NCI-H1105 (cell line): ENCODE measurements at regions not wholly inside any gene's neighbourhood (a gene's known extent, or its start where the extent isn't known, plus 50 kb on each side); places are given as distances from the start of the nearest gene placed in this dataset.
A peak's percentile ranks its signal among the peaks of the same experiment; 100 is the strongest.

ENCODE experiments used
- DNase-seq: peaks from one replicate; lab custom pipeline; 2025; lab: John Stamatoyannopoulos, UW

GRCh38 chr5:171650597-171650996, 135.0 kb upstream of the SMIM23 start:
- DNase-seq: no peak

GRCh38 chr5:171651102-171651501, 134.5 kb upstream of the SMIM23 start:
- DNase-seq: no peak

- DNase-seq: no peak
Measured at GRCh38 chr5:171654881-171655280, 130.7 kb upstream of the SMIM23 start.

- no peak for DNase-seq
Measured at GRCh38 chr5:171657473-171657872, 128.1 kb upstream of the SMIM23 start.

DNA sequence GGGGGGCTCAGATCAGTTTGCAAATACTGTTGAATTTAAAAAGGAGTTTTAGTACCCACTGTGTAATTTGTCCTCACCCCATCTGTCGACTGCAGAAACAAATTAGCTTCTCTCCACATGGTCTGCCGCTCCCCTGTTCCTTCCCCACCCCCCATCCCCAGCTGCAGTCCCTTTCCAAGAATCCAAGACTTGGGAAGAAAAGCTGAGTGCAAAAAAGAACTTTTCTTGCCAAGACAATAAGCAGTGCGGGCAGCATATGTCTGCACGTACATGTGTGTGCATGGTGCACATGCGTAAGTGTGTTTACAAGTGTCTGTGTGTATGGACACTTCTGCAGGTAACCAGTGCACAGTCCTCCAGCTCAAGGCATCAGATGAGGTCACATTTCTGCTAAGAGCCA, 125.7 kb upstream of the SMIM23 start:
- no peak for DNase-seq

DNA sequence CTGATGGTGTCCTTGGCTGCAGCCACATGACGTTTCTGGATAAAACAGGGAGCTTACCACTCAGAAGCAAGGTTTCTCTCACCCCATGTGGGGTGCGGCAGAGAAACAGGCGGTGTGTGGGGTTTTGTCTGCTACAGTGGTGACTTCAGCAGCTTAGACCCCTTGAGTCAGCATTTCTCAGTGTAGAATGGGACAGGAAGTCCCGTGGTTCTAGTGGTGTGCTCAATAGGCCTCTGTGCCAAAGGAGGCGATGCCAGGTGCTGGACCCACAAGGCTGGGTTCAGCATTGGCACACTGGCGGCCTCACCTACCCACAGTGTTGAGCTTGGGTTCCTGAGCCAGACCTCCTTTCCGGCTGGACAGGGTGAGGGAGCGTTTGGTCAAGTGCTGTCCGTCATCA, 125.2 kb upstream of the SMIM23 start:
- DNase-seq: no peak

DNA sequence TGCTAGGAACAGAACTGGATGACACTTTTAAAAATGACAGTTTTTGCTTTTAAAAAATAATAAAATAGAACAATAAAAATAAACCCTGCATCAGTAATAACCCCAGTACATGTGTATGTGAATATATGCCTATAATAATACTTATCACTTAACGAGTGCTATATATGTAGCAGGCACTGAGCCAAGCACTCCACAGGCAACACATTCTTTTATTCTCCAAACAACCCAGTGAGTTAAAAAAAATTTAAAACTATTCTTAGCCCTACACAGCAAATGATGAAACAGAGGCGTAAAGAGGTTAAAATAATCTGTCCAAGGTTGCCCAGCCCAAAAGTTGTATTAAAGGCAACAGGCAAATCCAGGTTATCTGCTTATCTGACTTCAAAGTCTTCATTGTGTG, 124.5 kb upstream of the SMIM23 start:
- DNase-seq: no peak

DNA sequence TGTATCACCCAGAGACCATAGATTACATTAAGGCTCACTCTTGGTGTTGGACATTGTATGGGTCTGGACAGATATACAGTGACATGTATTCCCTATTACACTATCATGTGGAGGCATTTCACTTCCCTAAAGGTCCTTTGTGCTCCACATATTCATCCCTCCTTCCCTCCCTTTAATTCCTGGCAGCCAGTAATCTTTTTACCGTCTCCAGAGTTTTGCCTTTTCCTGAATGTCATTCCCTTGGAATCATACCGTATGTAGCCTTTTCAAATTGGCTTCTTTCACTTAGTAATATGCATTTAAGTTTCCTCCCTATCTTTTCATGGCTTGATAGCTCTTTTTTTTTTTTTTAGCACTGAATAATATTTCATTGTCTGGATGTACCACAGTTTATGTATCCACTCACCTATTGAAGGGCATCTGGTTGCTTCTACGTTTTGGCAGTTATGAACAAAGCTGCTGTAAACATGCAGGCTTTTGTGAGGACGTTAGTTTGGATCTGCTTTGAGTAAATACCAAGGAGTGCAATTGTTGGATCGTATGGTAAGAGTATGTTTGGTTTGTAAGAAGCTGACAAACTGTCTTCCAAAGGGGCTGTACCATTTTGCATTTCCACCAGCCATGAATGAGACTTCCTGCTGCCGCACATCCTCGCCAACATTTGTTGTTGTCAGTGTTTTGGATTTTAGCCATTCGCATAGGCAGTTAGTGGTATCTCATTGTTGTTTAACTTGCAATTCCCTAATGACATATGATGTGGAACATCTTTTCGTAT, 122.1 kb upstream of the SMIM23 start:
- DNase-seq: no peak

GRCh38 chr5:171664489-171664888, 121.1 kb upstream of the SMIM23 start:
- DNase-seq: no peak

GRCh38 chr5:171666815-171667214, 118.8 kb upstream of the SMIM23 start:
- DNase-seq: no peak

- no peak for DNase-seq
Measured at GRCh38 chr5:171667341-171668096, 118.1 kb upstream of the SMIM23 start.

DNA sequence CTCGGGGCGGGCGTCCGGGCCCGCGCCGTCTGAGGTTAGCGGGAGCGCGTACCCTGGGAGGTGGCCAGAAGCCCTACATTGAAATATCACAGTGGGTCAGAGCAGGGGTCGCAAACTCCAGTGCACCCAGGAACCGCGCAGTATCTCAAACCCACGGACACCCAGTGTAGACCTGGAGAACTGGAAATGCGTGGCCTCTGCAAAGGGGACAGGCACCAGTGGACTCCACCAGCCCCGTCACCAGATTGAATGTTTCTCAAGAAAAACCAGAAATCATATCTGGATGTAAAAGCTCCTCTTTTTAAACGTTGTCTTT, 117.6 kb upstream of the SMIM23 start:
- no peak for DNase-seq

DNA sequence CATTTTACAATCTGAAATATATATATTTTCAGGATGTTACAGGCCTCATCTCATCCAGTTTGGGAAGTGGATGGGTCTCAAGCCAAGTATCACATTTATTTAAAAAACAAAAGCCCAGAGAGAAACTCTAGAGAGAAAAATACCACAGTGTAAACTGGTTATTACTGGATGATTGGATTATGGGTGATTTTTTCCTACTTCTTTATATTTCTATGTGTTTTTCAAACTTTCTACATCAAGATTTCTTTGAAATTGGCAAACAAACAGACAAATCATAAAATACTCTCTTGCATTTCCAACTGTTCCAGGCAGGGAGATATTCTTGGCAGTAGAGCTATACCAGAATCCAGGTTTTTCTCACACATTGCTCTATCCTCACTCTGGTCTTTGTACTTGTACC, 116.0 kb upstream of the SMIM23 start:
- no peak for DNase-seq

DNA sequence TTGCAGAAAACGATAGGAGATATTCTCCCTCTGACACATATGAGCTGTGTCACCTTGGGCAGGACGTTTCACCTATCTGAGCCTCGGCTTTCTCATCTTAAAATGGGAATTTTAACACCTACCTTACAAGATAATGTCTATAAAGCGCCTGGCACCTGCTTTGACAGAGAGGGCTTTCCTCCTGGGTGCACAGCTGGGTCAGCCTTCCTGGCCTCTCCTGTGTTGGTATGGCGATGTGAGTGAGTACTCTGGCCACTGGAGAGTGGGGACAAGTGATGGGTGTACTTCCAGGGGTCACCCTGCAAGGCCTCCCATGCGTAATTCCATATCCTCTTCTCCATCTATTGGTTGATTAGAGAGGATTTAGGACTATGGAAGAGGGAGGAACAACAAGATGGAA, 113.1 kb upstream of the SMIM23 start:
- DNase-seq: no peak

- peak; percentile 49 for DNase-seq
Measured at GRCh38 chr5:171673328-171673727, 112.3 kb upstream of the SMIM23 start.

DNA sequence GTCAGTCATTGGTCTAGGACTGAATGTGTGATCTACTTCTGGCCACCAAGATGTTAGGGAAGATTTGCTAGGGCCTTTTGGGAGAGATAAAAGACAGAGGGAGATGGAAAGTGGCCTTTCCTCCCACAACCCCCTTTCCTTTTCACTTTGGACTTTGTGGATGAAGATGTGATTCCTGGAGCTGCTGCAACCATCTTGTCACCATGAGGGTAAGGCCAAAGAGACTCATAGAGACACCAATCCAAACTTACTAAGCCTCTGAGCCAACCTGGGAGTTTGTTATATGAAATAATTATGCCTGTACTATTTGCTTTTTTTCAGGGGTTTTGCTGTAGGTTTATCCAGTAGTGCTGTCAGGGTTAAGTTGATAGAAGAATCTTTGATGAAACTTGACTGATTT, 111.8 kb upstream of the SMIM23 start:
- DNase-seq: no peak

DNA sequence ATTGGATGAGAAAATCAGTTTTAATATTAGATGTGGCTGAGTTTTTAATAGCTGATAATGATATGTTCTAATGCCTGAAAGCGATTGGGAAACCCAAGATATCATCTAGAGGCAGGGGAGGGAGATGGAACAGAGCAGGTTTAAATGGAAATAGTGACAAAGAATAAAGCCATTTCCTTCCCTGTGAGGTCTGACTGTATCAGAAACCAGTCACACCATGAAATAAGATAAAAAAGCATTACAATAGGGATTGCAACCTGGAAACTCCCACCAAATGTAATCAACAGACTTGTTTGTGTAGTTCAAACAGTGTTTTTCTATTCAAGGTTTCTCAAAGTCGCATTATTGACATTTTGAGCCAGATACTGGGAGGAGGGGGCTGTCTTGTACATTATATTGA, 110.1 kb upstream of the SMIM23 start:
- DNase-seq: no peak

DNA sequence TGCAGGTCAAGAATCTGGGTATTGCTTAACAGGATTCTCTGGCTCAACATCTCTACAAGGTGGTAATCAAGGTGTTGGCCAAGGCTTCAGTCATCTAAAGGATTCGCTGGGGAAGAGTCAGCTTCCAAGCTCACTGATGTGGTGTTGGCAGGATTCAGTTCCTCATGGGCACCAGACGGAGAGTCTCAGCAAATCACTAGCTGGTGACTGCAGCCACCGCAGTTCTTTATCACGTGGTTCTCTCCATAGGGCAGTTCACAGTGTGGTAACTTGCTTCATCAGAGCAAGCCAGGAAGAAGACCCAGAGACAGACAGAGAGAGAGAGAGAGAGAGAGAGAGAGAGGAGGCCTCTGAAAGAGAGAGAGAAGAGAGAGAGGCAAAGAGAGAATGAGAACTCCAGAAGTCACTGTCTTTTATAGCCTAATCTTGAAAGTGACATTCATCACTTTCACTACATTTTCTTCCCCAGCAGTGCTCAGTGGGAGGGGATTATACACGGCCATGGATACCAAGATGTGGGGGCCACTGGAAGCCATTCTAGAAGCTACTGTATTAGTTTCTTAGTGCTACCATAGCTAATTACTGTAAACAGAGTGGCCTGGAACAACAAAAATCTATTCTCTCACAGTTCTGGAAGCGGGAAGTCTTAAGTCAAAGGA, 109.2 kb upstream of the SMIM23 start:
- DNase-seq: no peak

DNA sequence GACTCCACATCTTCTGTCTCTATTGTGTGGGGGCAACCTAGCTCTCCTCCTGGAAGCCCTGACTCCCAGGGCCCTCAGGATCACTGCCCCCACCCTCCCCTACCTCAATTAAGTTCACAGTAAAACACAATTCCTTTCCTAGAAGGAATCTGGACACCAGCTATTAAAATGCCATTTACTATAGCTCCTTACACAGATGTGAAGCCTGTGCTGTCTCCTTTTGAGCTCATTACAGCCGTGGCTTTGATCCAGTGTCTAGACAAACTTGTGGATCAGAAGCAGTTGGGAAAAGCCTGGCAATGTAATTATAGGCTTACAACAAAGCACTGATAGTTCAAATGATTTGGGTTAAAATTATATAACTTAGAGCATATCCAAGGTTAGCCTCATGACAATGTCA, 107.0 kb upstream of the SMIM23 start:
- no peak for DNase-seq

DNA sequence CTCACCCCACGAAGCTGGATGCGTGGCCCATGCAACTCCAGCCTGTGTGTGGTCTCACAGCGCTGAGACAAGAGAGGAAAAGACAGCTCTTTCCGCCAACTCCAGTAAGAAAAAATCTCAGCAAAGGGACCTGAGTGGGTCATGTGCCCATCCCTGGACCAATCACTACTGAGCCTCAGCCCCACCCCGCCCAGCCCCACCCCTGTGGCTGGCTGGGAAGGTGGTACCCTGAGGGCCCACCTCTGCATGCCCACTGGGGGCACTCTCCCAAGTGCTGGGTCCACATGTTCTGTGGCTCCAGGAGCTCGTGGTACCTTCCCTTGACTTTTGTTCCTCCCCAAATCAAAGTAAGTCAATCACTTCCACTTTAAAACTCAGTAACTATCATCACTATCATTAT, 105.1 kb upstream of the SMIM23 start:
- DNase-seq: no peak

GRCh38 chr5:171681061-171681460, 104.6 kb upstream of the SMIM23 start:
- DNase-seq: no peak

- no peak for DNase-seq
Measured at GRCh38 chr5:171681677-171682076, 103.9 kb upstream of the SMIM23 start.

DNA sequence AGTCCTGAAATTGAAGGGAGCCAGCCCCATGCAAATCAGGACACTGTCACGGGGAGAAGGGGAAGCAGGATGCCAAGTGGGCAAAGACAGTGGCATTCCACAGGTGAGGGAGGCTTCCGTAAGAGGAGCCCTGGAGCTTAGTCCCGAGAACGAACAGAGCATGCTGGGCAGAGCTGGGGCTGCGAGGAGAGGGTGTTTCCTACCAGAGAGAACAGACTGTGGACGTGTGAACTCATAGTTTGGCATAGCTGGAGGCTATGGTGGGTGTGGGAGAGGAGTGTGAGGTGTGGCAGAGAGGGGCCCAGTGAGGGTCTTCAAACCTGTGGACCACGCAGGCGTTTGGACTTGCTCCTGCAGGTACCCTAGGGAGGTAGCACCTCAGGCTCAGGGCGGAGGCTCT, 102.8 kb upstream of the SMIM23 start:
- DNase-seq: no peak
